NCI-H1694 (cell line): ENCODE measurements at regions not wholly inside any gene's neighbourhood (a gene's known extent, or its start where the extent isn't known, plus 50 kb on each side); places are given as distances from the start of the nearest gene placed in this dataset.
"Not testable (repeated sequence)": the region's sequence is repeated elsewhere in the genome, so short reads cannot be mapped to it uniquely, and the experiment has no call there.

Source experiments
- DNase-seq: peaks from one replicate; lab custom pipeline; 2025; lab: John Stamatoyannopoulos, UW

- DNase-seq, result no peak
Measured at GRCh38 chr13:54004026-54004699, 975.5 kb downstream of the OLFM4 start.

- DNase-seq, result no peak
Measured at GRCh38 chr13:54016542-54016941, 987.9 kb downstream of the OLFM4 start.

DNA sequence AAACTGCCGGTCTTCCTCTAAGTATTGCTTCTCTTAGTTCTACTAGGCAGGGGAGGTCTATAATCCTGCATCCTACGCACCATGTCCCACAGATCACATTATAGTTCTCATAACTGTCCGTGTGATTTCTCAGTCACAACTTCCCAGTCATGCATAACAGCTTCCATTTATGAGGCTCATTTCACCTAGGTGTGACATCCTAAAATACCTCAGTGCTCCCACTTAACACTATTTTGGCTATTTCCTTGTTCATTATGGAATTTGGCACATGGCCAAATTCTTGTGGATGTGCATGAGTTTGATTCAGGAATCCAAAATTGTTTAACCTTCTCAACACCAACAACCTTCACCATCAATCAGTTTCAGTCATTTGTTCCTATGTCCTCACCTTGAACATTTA, 989.9 kb downstream of the OLFM4 start:
- no peak for DNase-seq

DNA sequence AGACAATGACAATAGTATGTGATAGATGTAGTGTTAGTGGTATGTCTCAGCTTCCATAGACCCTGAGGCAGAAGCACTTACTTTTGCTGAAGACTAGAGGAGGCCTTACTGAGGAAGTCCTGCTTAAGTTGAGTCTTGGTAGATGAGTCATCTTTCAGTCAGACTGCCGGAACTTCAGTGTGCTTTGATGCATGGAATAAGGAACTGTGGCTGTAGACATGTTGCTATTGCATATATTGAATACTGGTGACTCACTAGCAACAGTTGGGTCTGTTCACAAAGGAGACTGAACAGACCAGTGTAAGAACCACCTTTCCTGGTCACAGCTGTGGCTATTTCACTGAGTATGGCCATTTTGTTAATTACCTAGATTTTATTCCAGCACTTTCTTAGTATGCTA, 1000.6 kb downstream of the OLFM4 start:
- no peak for DNase-seq

DNA sequence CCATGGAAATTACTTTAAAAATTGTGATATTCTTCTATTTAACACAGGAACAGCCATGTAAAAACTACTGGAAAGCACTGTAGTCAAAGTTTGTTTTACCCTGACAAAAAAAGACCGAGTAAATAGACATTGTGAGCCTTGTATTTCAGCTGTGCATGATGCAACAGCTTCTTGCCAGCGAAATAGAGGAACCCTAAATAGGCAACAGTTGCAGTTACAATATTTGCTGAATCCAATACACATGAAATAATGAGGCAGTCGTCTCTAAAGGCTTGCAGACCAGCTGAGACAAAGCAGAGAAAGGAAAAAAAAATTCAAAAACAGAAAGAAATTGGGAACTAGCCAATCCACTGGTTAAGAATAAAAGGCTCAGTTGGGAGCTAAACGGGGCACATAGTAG, 1001.1 kb downstream of the OLFM4 start:
- DNase-seq, result no peak

- DNase-seq, result no peak
Measured at GRCh38 chr13:54033323-54033861, 1004.8 kb downstream of the OLFM4 start.

- DNase-seq, result no peak
Measured at GRCh38 chr13:54034047-54034446, 1005.4 kb downstream of the OLFM4 start.

GRCh38 chr13:54057416-54057815, 1028.8 kb downstream of the OLFM4 start:
- DNase-seq, result not testable (repeated sequence)

- not testable (repeated sequence) for DNase-seq
Measured at GRCh38 chr13:54069958-54070357, 1041.3 kb downstream of the OLFM4 start.

DNA sequence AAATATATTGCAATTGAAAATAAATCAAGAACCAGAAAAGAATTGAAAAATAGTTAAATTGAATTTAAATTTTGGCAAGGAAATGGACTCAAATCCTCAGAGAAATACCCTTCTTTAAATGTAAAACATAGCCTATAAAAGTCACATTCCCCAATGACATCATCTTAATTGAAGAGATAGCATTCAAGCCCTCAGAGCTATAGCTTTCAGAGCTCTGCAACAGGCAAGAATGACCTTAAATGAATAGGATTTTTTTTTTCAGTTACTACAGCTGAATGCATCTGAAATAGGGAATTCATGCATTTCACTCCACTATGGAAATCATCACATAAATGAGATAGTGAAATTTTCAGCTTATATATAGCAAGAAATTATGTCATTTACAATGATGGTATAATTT, 1049.0 kb downstream of the OLFM4 start:
- no peak for DNase-seq

DNA sequence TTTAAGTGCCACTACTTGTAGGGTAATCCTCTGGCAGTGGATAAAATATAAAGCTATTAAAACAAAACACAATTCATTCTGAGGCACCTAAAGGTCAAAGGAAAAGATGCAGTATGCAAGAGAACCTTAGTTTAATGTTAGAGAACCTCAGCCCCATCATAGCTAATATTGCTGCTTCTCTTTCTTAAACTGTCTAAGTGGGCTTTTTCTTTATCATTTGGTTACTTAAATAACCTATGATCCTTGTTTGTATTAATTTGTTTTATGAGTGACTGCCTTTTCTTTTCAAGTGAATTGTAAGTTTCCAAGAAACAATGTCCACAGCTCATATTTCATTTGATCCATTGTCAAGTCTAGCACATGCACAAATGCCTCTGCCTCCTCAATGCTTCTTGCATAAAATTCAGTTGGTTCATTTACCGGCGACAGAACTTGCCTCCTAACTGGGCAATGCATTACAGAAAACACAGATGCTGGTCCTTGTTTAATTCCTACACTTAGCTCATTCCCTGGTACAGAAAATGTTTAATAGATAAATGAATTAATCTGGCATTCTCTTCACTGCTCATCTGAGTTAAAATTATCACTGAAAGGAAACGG, 1049.8 kb downstream of the OLFM4 start:
- no peak for DNase-seq

- DNase-seq, result not testable (repeated sequence)
Measured at GRCh38 chr13:54082309-54082708, 1053.7 kb downstream of the OLFM4 start.

GRCh38 chr13:54091884-54092283, 1063.3 kb downstream of the OLFM4 start:
- DNase-seq, result no peak

DNA sequence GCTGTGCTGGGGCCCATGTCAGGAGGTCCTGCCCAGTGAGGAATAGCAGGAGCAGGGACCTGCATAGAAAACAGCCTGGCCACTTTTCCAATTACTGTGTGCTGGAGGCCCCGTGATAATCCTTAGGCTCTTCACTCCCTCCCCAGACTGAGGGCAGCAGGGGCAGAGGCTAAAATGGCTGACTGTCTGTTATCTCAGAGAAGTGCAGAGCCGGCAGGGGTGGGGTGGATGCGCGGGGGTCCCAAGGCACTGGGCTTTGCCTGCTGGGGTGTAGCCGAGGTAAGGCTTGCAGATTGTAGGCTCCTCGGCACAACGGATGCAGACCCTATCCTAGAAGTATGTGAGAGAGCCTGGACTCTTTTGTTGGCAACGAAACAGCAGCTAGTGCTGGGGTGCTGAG, 1064.1 kb downstream of the OLFM4 start:
- DNase-seq, result no peak

GRCh38 chr13:54110597-54110996, 1082.0 kb downstream of the OLFM4 start:
- DNase-seq, result no peak

GRCh38 chr13:54124700-54125099, 1096.1 kb downstream of the OLFM4 start:
- DNase-seq, result no peak

DNA sequence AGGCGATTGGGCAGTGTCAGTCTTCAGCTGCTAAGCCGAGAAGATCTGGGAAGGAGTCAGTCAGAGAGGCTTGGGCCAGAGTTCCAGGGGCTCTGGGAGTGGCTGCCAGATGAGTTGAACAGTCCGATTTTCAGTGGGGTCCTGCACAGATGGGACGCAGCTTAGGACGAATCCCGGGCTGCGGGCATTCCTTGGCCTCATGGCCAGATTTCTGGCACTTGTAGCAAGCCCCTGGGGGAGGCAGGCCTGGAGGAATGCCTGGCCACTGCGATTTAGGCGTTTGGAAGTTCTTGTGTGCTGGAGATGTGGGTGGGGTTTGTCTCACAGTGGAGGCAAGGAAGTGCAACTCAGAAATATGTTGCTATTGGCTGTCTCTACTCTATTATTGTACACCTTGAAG, 1102.3 kb downstream of the OLFM4 start:
- DNase-seq, result not testable (repeated sequence)

- DNase-seq, result not testable (repeated sequence)
Measured at GRCh38 chr13:54131433-54131832, 1102.8 kb downstream of the OLFM4 start.

- DNase-seq, result not testable (repeated sequence)
Measured at GRCh38 chr13:54132127-54132526, 1103.5 kb downstream of the OLFM4 start.

GRCh38 chr13:54132720-54133119, 1104.1 kb downstream of the OLFM4 start:
- not testable (repeated sequence) for DNase-seq

- no peak for DNase-seq
Measured at GRCh38 chr13:54133746-54134145, 1105.1 kb downstream of the OLFM4 start.

DNA sequence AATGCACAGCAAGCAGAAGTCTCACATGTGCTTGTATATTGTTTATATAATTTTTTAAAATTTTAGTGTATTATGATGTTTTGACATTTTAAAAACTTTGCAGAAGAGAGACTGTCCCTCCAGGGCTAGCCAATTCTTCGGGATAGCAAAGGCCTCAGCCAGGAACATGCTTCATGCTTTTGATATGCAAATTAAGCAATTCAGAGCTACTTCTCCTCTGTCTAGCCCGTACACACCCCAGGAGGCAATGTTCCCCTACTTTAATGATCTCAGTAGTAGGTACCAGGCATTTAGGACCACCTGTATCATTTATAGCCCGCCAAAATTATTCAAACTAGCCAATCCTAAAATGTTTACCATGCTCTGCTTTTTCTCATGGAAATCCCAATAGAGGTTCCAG, 1116.2 kb downstream of the OLFM4 start:
- no peak for DNase-seq

DNA sequence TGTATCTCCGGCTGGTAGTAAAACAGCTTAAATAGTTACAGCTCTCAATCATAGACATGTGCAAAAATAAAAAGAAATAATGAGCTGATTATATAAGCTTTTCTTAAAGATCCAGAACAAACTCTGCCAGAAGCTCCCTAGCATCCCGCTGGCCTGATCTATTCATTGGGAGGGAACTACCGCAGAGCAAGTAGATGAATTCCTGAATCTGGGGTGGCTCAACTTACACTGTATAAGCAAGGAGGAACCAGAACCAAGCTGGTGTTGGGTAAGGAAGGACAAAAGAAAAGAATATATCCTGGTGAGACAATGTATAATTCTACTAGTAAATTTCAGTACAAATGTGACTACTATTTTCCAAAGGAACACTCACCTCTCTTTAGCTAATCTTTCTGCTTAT, 1122.2 kb downstream of the OLFM4 start:
- no peak for DNase-seq

DNA sequence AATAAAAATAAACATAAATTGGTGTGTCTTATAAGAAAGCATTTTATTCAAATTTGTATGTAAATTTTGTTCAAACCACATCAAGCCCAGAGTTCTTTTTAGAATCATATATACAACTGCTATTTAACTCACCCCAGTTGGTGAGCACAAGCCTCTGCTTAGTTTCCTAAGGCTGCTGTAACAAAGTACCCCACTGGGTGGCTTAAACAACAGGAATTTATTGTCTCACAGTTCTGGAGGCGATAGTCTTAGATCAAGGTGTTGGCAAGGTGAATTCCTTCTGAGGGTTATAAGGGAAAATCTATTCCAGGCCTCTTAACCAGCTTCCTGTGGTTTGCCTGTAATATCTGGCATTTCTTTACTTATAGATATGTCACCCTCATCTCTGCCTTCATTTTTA, 1133.5 kb downstream of the OLFM4 start:
- no peak for DNase-seq
